OCI-LY1 (cell line): ENCODE measurements at regions not wholly inside any gene's neighbourhood (a gene's known extent, or its start where the extent isn't known, plus 50 kb on each side); places are given as distances from the start of the nearest gene placed in this dataset.

Experiments used
- H2AFZ ChIP-seq: fragments of 200-600 bp; sonication (generic), shearing (Covaris generic); 2 replicates; pipeline ENCODE4 v1.6.0; 2014; ENCODE audit warnings: antibody characterized with exemption, mild to moderate bottlenecking, low read length
- H3F3A ChIP-seq: fragments of 200-600 bp; sonication (generic), shearing (Covaris generic); 2 replicates; pipeline ENCODE4 v1.6.0; 2014; ENCODE audit warnings: mild to moderate bottlenecking, antibody characterized with exemption, low read length, moderate library complexity; ENCODE audit not compliant: insufficient read depth
- H3K27ac ChIP-seq: fragments of 200-600 bp; sonication (generic); 2 replicates; pipeline ENCODE4 v1.5.1; 2014; ENCODE audit warnings: low read length, mixed run types, mild to moderate bottlenecking, low read depth; ENCODE audit not compliant: poor library complexity, severe bottlenecking
- H3K27me3 ChIP-seq: fragments of 200-600 bp; sonication (generic); 2 replicates; pipeline ENCODE4 v1.6.0; 2014; ENCODE audit warnings: antibody characterized with exemption, mild to moderate bottlenecking, low read length, moderate library complexity; ENCODE audit not compliant: insufficient read depth
- H3K36me3 ChIP-seq: fragments of 200-600 bp; sonication (generic); 2 replicates; pipeline ENCODE4 v1.6.1; 2014; ENCODE audit warnings: mild to moderate bottlenecking, antibody characterized with exemption, low read length, moderate library complexity, mixed read lengths; ENCODE audit not compliant: insufficient read depth
- H3K4me1 ChIP-seq: fragments of 200-600 bp; sonication (generic); 2 replicates; pipeline ENCODE4 v1.5.1; 2014; ENCODE audit warnings: mild to moderate bottlenecking, low read length, moderate library complexity; ENCODE audit not compliant: insufficient read depth, severe bottlenecking
- H3K4me2 ChIP-seq: fragments of 200-600 bp; sonication (generic), shearing (Covaris generic); 2 replicates; pipeline ENCODE4 v1.6.1; 2014; ENCODE audit warnings: low read length
- H3K4me3 ChIP-seq: fragments of 200-600 bp; sonication (generic); 2 replicates; pipeline ENCODE4 v1.5.1; 2014; ENCODE audit warnings: low read length, low read depth, mild to moderate bottlenecking, mixed read lengths; ENCODE audit not compliant: poor library complexity, severe bottlenecking
- H3K79me2 ChIP-seq: fragments of 200-600 bp; shearing (Covaris generic); 2 replicates; pipeline ENCODE4 v1.6.1; 2016; ENCODE audit warnings: mixed run types, low read length, mixed read lengths; ENCODE audit not compliant: insufficient read depth
- H3K9ac ChIP-seq: fragments of 200-600 bp; sonication (generic), shearing (Covaris generic); 2 replicates; pipeline ENCODE4 v1.6.1; 2014; ENCODE audit warnings: mild to moderate bottlenecking, low read length, mixed read lengths
- H3K9me2 ChIP-seq: fragments of 200-600 bp; sonication (generic), shearing (Covaris generic); 2 replicates; pipeline ENCODE4 v1.6.1; 2014; ENCODE audit warnings: low read depth, mild to moderate bottlenecking, low read length, mixed read lengths
- H3K9me3 ChIP-seq: fragments of 200-600 bp; shearing (Covaris generic); 2 replicates; pipeline ENCODE4 v1.6.1; 2014; ENCODE audit warnings: low read length, mixed read lengths
- H4K20me1 ChIP-seq: fragments of 200-600 bp; sonication (generic), shearing (Covaris generic); 2 replicates; pipeline ENCODE4 v1.6.0; 2016; ENCODE audit warnings: mild to moderate bottlenecking, low read length; ENCODE audit not compliant: insufficient read depth
- EZH2 ChIP-seq: fragments of 200-600 bp; sonication (generic), shearing (Covaris generic); IDR thresholded peaks from 2 replicates; pipeline ENCODE4 v1.8.0; 2017; ENCODE audit warnings: borderline replicate concordance, mixed run types, mild to moderate bottlenecking, antibody characterized with exemption, low read length, moderate library complexity, mixed read lengths
- TF ChIP-seq, protein P1 (sequence below): fragments of 200-600 bp; sonication (generic), shearing (Covaris generic); IDR thresholded peaks from 2 replicates; pipeline ENCODE4 v1.5.1; 2017; ENCODE audit warnings: mild to moderate bottlenecking, antibody characterized with exemption, low read length, moderate library complexity, mixed read lengths

GRCh38 chr5:99063737-99064136 lies 134.9 kb upstream of the CHD1 start:
- H4K20me1 ChIP-seq, result no peaks in the 10 kb centered on the region
- H3K9ac ChIP-seq, result no peak overlapping the region
- H3K27me3 ChIP-seq, result no peaks in the 10 kb centered on the region
- H3K9me3 ChIP-seq, result no peaks in the 10 kb centered on the region
- no peak overlapping the region for H2AFZ ChIP-seq
- H3K4me2 ChIP-seq, result no peak overlapping the region
- no peak overlapping the region for H3K4me3 ChIP-seq
- no peaks in the 10 kb centered on the region for H3K79me2 ChIP-seq
- H3K9me2 ChIP-seq, result no peaks in the 10 kb centered on the region
- no peaks in the 10 kb centered on the region for H3K4me1 ChIP-seq
- no peaks in the 10 kb centered on the region for H3F3A ChIP-seq
- no peaks in the 10 kb centered on the region for H3K36me3 ChIP-seq
- TF ChIP-seq, protein P1, sequence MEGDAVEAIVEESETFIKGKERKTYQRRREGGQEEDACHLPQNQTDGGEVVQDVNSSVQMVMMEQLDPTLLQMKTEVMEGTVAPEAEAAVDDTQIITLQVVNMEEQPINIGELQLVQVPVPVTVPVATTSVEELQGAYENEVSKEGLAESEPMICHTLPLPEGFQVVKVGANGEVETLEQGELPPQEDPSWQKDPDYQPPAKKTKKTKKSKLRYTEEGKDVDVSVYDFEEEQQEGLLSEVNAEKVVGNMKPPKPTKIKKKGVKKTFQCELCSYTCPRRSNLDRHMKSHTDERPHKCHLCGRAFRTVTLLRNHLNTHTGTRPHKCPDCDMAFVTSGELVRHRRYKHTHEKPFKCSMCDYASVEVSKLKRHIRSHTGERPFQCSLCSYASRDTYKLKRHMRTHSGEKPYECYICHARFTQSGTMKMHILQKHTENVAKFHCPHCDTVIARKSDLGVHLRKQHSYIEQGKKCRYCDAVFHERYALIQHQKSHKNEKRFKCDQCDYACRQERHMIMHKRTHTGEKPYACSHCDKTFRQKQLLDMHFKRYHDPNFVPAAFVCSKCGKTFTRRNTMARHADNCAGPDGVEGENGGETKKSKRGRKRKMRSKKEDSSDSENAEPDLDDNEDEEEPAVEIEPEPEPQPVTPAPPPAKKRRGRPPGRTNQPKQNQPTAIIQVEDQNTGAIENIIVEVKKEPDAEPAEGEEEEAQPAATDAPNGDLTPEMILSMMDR, result no peak
- no peak for TF ChIP-seq EZH2
- no peak overlapping the region for H3K27ac ChIP-seq

DNA sequence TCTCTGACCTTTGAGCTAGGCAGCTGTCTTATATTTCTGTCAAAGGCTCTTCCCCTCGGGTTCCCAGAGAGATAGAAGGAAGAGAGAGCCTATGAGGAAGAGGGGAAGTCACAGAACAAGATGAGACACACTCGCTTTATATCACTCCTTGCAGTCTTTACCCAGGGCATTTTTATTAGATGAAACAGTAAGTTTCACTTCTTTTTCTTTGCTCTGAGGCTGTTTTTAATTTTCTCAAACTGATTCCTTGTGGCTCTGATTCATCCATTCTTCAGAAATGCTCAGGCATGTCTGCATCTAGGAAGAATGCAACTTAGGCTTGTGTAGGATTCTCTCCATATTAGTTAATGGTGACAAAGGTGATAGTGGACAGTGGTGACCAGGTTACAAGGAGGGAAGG lies 132.9 kb upstream of the CHD1 start:
- Histone ChIP-seq H3F3A (no peaks in the 10 kb centered on the region), H3K36me3 (no peaks in the 10 kb centered on the region), H3K9me2 (no peaks in the 10 kb centered on the region), H3K27ac (no peak overlapping the region), H3K9me3 (no peaks in the 10 kb centered on the region), H3K4me1 (no peaks in the 10 kb centered on the region), H3K4me2 (no peak overlapping the region), H2AFZ (no peak overlapping the region), H3K9ac (no peak overlapping the region), H3K79me2 (no peaks in the 10 kb centered on the region), H3K4me3 (no peak overlapping the region), H4K20me1 (no peaks in the 10 kb centered on the region), H3K27me3 (no peaks in the 10 kb centered on the region)
- no peak for TF ChIP-seq EZH2
- TF ChIP-seq, protein P1, result no peak

GRCh38 chr5:99061299-99061698 lies 132.5 kb upstream of the CHD1 start:
- Histone ChIP-seq H3K36me3 (no peaks in the 10 kb centered on the region), H3K27me3 (no peaks in the 10 kb centered on the region), H3K4me2 (no peak overlapping the region), H3K9me3 (no peaks in the 10 kb centered on the region), H4K20me1 (no peaks in the 10 kb centered on the region), H3K79me2 (no peaks in the 10 kb centered on the region), H2AFZ (no peak overlapping the region), H3K27ac (no peak overlapping the region), H3K4me3 (no peak overlapping the region), H3K4me1 (no peaks in the 10 kb centered on the region), H3F3A (no peaks in the 10 kb centered on the region), H3K9ac (no peak overlapping the region), H3K9me2 (no peaks in the 10 kb centered on the region)
- no peak for TF ChIP-seq EZH2
- TF ChIP-seq, protein P1, result no peak
